Esophagus muscularis mucosa (tissue), 3 donors: ENCODE measurements at regions not wholly inside any gene's neighbourhood (a gene's known extent, or its start where the extent isn't known, plus 50 kb on each side); places are given as distances from the start of the nearest gene placed in this dataset.
"Not testable (repeated sequence)": the region's sequence is repeated elsewhere in the genome, so short reads cannot be mapped to it uniquely, and the experiment has no call there.

Source experiments
- CTCF ChIP-seq, 3 experiments: fragments of 200-600 bp in 2 of 3; fragments of 450-650 bp in 1 of 3; sonication (generic) in 2 of 3; IDR thresholded peaks; one replicate each; pipeline ENCODE4 v1.5.1; 2017 to 2019; ENCODE audit warnings: antibody characterized with exemption in 3 of 3, mild to moderate bottlenecking in 2 of 3, moderate library complexity in 1 of 3
- POLR2A ChIP-seq: fragments of 450-650 bp; IDR thresholded peaks from one replicate; pipeline ENCODE4 v1.6.1; 2017; ENCODE audit warnings: antibody characterized with exemption, moderate library complexity, mild to moderate bottlenecking, low read depth

DNA sequence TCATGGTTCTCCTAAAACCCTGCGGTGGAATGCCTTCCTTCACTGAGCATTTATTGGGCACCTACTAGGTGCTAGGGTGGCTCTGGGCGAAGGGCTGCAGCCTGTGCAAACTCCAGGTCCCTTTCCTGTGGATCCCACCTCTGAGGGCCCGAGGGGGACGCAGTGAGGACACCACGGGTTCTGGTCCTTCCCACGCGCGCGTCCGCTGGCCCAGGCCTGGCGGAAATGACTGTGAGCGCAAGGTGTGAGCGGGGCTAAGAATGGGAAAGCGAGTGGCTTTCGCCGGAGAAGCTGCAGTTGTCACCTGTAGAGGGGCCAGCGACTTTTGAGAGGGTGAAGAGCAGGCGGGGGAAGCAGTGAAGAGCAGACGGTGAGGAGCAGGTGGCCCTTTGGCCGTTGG, 55.1 kb downstream of the PPIAL4A start:
- TF ChIP-seq CTCF (IDR thresholded peaks at IDR 0.05); POLR2A: not testable (repeated sequence)
